H9 (cell line): ENCODE measurements at regions not wholly inside any gene's neighbourhood (a gene's known extent, or its start where the extent isn't known, plus 50 kb on each side); places are given as distances from the start of the nearest gene placed in this dataset.

Source experiments
- DNase-seq: peaks from one replicate; pipeline ENCODE4 v3.0.0-alpha.2; 2017
- H2AFZ ChIP-seq: one replicate; pipeline ENCODE4 v1.6.1; 2013; ENCODE audit warnings: mild to moderate bottlenecking, low read length, control low read depth, moderate library complexity
- H2AK5ac ChIP-seq: 2 replicates; pipeline ENCODE4 v1.6.1; 2013; ENCODE audit warnings: low read length, control low read depth, mixed read lengths; ENCODE audit not compliant: insufficient read length
- H2BK120ac ChIP-seq: one replicate; pipeline ENCODE4 v1.6.1; 2013; ENCODE audit warnings: low read depth, mild to moderate bottlenecking, low read length, control low read depth, inconsistent platforms; ENCODE audit not compliant: poor library complexity, severe bottlenecking
- H2BK12ac ChIP-seq: 2 replicates; pipeline ENCODE4 v1.6.1; 2013; ENCODE audit warnings: low read length, control low read depth, mixed read lengths, low read depth; ENCODE audit not compliant: insufficient read length
- H2BK15ac ChIP-seq: 2 replicates; pipeline ENCODE4 v1.6.1; 2013; ENCODE audit warnings: low read depth, low read length, control low read depth
- H2BK20ac ChIP-seq: one replicate; pipeline ENCODE4 v1.6.1; 2013; ENCODE audit warnings: low read depth, mild to moderate bottlenecking, low read length, control low read depth, inconsistent platforms; ENCODE audit not compliant: poor library complexity, severe bottlenecking
- H2BK5ac ChIP-seq: 2 replicates; pipeline ENCODE4 v1.6.1; 2013; ENCODE audit warnings: low read length, control low read depth, mixed read lengths; ENCODE audit not compliant: insufficient read length
- H3K14ac ChIP-seq: 2 replicates; pipeline ENCODE4 v1.6.1; 2013; ENCODE audit warnings: low read length, control low read depth; ENCODE audit not compliant: insufficient read depth
- H3K18ac ChIP-seq: 2 replicates; pipeline ENCODE4 v1.6.1; 2013; ENCODE audit warnings: low read depth, mild to moderate bottlenecking, mixed read lengths, low read length, control low read depth; ENCODE audit not compliant: insufficient read length
- H3K23ac ChIP-seq: 2 replicates; pipeline ENCODE4 v1.6.1; 2013; ENCODE audit warnings: low read length, control low read depth, mixed read lengths, low read depth; ENCODE audit not compliant: insufficient read length
- H3K23me2 ChIP-seq: 2 replicates; pipeline ENCODE4 v1.6.1; 2013; ENCODE audit warnings: low read depth, mild to moderate bottlenecking, mixed read lengths, low read length, control low read depth; ENCODE audit not compliant: insufficient read length, poor library complexity, severe bottlenecking
- H3K27ac ChIP-seq: 2 replicates; pipeline ENCODE4 v1.5.1; 2013; ENCODE audit warnings: low read length, control low read depth, mixed read lengths, low read depth; ENCODE audit not compliant: insufficient read length
- H3K27me3 ChIP-seq: 2 replicates; pipeline ENCODE4 v1.6.1; 2013; ENCODE audit warnings: low read length, control low read depth, inconsistent platforms; ENCODE audit not compliant: insufficient read depth
- H3K4ac ChIP-seq: 2 replicates; pipeline ENCODE4 v1.6.1; 2013; ENCODE audit warnings: low read depth, mild to moderate bottlenecking, control low read depth, inconsistent platforms, low read length, moderate library complexity
- H3K4me1 ChIP-seq: 2 replicates; pipeline ENCODE4 v1.6.1; 2013; ENCODE audit warnings: low read length, control low read depth, inconsistent platforms; ENCODE audit not compliant: insufficient read depth
- H3K4me2 ChIP-seq: 2 replicates; pipeline ENCODE4 v1.6.1; 2013; ENCODE audit warnings: low read length, control low read depth, mixed read lengths; ENCODE audit not compliant: insufficient read length, insufficient read depth
- H3K56ac ChIP-seq: 2 replicates; pipeline ENCODE4 v1.6.1; 2013; ENCODE audit warnings: low read depth, mild to moderate bottlenecking, mixed read lengths, low read length, control low read depth; ENCODE audit not compliant: insufficient read length
- H3K79me1 ChIP-seq: 2 replicates; pipeline ENCODE4 v1.6.1; 2013; ENCODE audit warnings: low read depth, mild to moderate bottlenecking, moderate library complexity, low read length, control low read depth, inconsistent platforms; ENCODE audit not compliant: insufficient read depth, poor library complexity, severe bottlenecking
- H3K79me2 ChIP-seq: 2 replicates; pipeline ENCODE4 v1.6.1; 2013; ENCODE audit warnings: low read length, control low read depth, inconsistent platforms; ENCODE audit not compliant: insufficient read depth
- H3K9ac ChIP-seq: 2 replicates; pipeline ENCODE4 v1.6.1; 2013; ENCODE audit warnings: low read length, control low read depth, mixed read lengths; ENCODE audit not compliant: insufficient read length; ENCODE audit errors: extremely low read depth
- H3K9me3 ChIP-seq: one replicate; pipeline ENCODE4 v1.6.1; 2013; ENCODE audit warnings: low read depth, low read length, inconsistent platforms; ENCODE audit not compliant: control insufficient read depth
- H3T11ph ChIP-seq: one replicate; pipeline ENCODE4 v1.6.1; 2013; ENCODE audit warnings: mild to moderate bottlenecking, low read length, control low read depth, inconsistent platforms
- H4K20me1 ChIP-seq: one replicate; pipeline ENCODE4 v1.6.1; 2013; ENCODE audit not compliant: control insufficient read depth, insufficient read length, insufficient read depth
- H4K5ac ChIP-seq: 2 replicates; pipeline ENCODE4 v1.6.1; 2013; ENCODE audit warnings: low read depth, mild to moderate bottlenecking, mixed read lengths, low read length, control low read depth; ENCODE audit not compliant: insufficient read length
- H4K8ac ChIP-seq: replicated peaks from 2 replicates; pipeline ENCODE4 v1.6.1; 2013; ENCODE audit warnings: low read length, control low read depth, mixed read lengths, low read depth; ENCODE audit not compliant: insufficient read length
- H4K91ac ChIP-seq: 2 replicates; pipeline ENCODE4 v1.6.1; 2013; ENCODE audit warnings: low read depth, mild to moderate bottlenecking, moderate library complexity, mixed read lengths, low read length, control low read depth; ENCODE audit not compliant: insufficient read length
- H3K27ac Mint-ChIP-seq, 3 experiments: 2 replicates in 2 of 3; 3 replicates in 1 of 3; pipeline ENCODE4 v1.8.0; 2020 to 2021; ENCODE audit warnings: mixed read lengths in 3 of 3, mild to moderate bottlenecking in 1 of 3, moderate library complexity in 1 of 3
- H3K27me3 Mint-ChIP-seq: 2 replicates; pipeline ENCODE4 v1.8.0; 2021; ENCODE audit warnings: low read depth, mild to moderate bottlenecking, moderate library complexity, mixed read lengths
- H3K36me3 Mint-ChIP-seq, 3 experiments: 2 replicates in 2 of 3; 3 replicates in 1 of 3; pipeline ENCODE4 v1.8.0; 2020 to 2021; ENCODE audit warnings: low read depth in 3 of 3, mixed read lengths in 3 of 3; ENCODE audit not compliant: insufficient read depth in 1 of 3
- H3K4me1 Mint-ChIP-seq, 2 experiments: 2 replicates each; pipeline ENCODE4 v1.8.0; 2020; ENCODE audit warnings: mixed read lengths in 2 of 2
- H3K4me3 Mint-ChIP-seq, 2 experiments: 2 replicates in 1 of 2; 3 replicates in 1 of 2; pipeline ENCODE4 v1.8.0; 2020 to 2021; ENCODE audit warnings: mild to moderate bottlenecking in 2 of 2, mixed read lengths in 2 of 2, moderate library complexity in 1 of 2
- H3K9me3 Mint-ChIP-seq, 2 experiments: 2 replicates in 1 of 2; 3 replicates in 1 of 2; pipeline ENCODE4 v1.8.0; 2020; ENCODE audit warnings: mild to moderate bottlenecking in 2 of 2, mixed read lengths in 2 of 2, moderate library complexity in 1 of 2
- CTCF ChIP-seq: fragments of 200-600 bp; sonication (generic); conservative IDR thresholded peaks from 3 replicates; pipeline ENCODE4 v1.8.0; 2021; ENCODE audit warnings: antibody characterized with exemption, mild to moderate bottlenecking
- WGBS: extraction: QIAGEN DNeasy Blood & Tissue Kit; methylation state at CpG from one replicate; pipeline ENCODE4 v1.1.7; 2013; ENCODE audit warnings: missing lambda C conversion rate, low lambda C conversion rate, mixed read lengths; ENCODE audit not compliant: insufficient read length; ENCODE audit errors: extremely low coverage; 5-methylcytosine and 5-hydroxymethylcytosine counted together

DNA sequence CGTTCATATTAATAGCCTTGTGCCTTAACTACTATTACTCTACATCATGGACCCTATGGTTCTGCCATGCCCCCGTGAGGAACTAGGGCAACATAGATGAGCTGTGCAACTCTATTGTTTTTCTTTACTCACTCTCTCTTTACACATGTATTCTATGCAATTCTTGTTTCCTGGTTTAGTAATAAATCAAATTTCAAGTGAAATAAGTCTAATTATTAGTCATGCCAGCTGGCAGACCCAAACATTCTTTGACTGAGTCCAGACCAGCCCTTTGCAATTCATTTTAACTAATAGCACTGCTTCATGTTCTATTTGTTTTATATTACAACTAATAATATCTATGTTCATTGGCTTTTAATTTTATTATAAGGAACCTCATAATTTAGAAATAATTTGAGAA lies 789.3 kb upstream of the ADAMTS5 start:
- no CpG with 5 or more reads among the region's 2 CpGs for WGBS
- no peaks in the 10 kb centered on the region for H3K9me3 ChIP-seq
- peaks cover 7 to 13% of the 10 kb centered on the region in 2 experiments for H3K9me3 Mint-ChIP-seq

More for the DNA sequence above, 789.3 kb upstream of the ADAMTS5 start:
- Histone ChIP-seq H3K27me3 (no peaks in the 10 kb centered on the region), H3K23ac (no peak overlapping the region), H4K8ac (no peak overlapping the region), H3K79me1 (no peaks in the 10 kb centered on the region), H2BK15ac (no peak overlapping the region), H3K4me1 (no peaks in the 10 kb centered on the region), H3K79me2 (no peaks in the 10 kb centered on the region), H3T11ph (no peak overlapping the region), H3K23me2 (no peaks in the 10 kb centered on the region), H3K4me2 (no peak overlapping the region), H3K56ac (no peak overlapping the region), H2BK20ac (no peak overlapping the region), H4K5ac (no peak overlapping the region), H4K20me1 (no peaks in the 10 kb centered on the region), H3K14ac (no peak overlapping the region), H2BK5ac (no peak overlapping the region), H4K91ac (no peak overlapping the region), H2AFZ (no peak overlapping the region), H3K18ac (no peak overlapping the region), H2BK120ac (no peak overlapping the region), H2AK5ac (no peak overlapping the region), H3K27ac (no peak overlapping the region), H3K9ac (no peak overlapping the region), H3K4ac (no peak overlapping the region), H2BK12ac (no peak overlapping the region)
- no peaks in the 10 kb centered on the region; the same call in 1 of the 2 replicates for H3K27me3 Mint-ChIP-seq
- no peak for DNase-seq
- TF ChIP-seq CTCF = no peak
- peaks cover 1 to 10% of the 10 kb centered on the region in 2 experiments for H3K4me1 Mint-ChIP-seq
- peaks cover 4 to 14% (median 14%) of the 10 kb centered on the region in 3 experiments; a peak in 6 of 7 replicates for H3K36me3 Mint-ChIP-seq
- H3K4me3 Mint-ChIP-seq = no peak overlapping the region
- H3K27ac Mint-ChIP-seq = no peak overlapping the region
